ENCODE measurements at regions not wholly inside any gene's neighbourhood (a gene's known extent, or its start where the extent isn't known, plus 50 kb on each side); places are given as distances from the start of the nearest gene placed in this dataset.

- Histone ChIP-seq H3K9me3 (ENCODE audit: control extremely low read depth in 1 of 5, control insufficient read depth in 4 of 5, insufficient read depth in 2 of 5, low read depth in 1 of 5, low read length in 4 of 5) (no peaks in the 10 kb centered on the region), H3K36me3 (ENCODE audit: control insufficient read depth in 4 of 4, insufficient read depth in 4 of 4, low read length in 3 of 4) (no peaks in the 10 kb centered on the region), H3K27me3 (replicated peaks in 2 of 5; ENCODE audit: control insufficient read depth in 4 of 5, insufficient read depth in 5 of 5, low read length in 4 of 5) (no peaks in the 10 kb centered on the region), H3K27ac (ENCODE audit: insufficient read depth in 1 of 2, low read depth in 1 of 2, low read length in 2 of 2, poor library complexity in 1 of 2, severe bottlenecking in 2 of 2) (no peak overlapping the region), H3K4me1 (ENCODE audit: control extremely low read depth in 1 of 4, control insufficient read depth in 4 of 4, insufficient read depth in 4 of 4, low read length in 3 of 4) (no peaks in the 10 kb centered on the region), H3K4me3 (ENCODE audit: control insufficient read depth in 1 of 7, extremely low read depth in 1 of 7, insufficient read depth in 4 of 7, low read depth in 2 of 7, low read length in 6 of 7) (no peak overlapping the region)
- CTCF ChIA-PET, result no interaction called here
- whole genome bisulfite sequencing (ENCODE audit: insufficient coverage), result 85% methylated on average over 1 of the region's 2 CpGs
- DNase-seq, result no peak
- POLR2A ChIA-PET, result no interaction called here
Observed at GRCh38 chr1:177488722-177489121, 318.0 kb downstream of the BRINP2 start.

- no peak for DNase-seq
- WGBS (ENCODE audit: insufficient coverage), result 69% methylated on average over 1 of the region's 1 CpG
- POLR2A ChIA-PET, result no interaction called here
Observed at GRCh38 chr1:177487481-177487880, 316.7 kb downstream of the BRINP2 start.

GRCh38 chr1:177480741-177481305 is 310.1 kb downstream of the BRINP2 start:
- H3K9me3 ChIP-seq (ENCODE audit: control extremely low read depth in 1 of 5, control insufficient read depth in 4 of 5, insufficient read depth in 2 of 5, low read depth in 1 of 5, low read length in 4 of 5), result no peaks in the 10 kb centered on the region
- no peaks in the 10 kb centered on the region for H3K36me3 ChIP-seq (ENCODE audit: control insufficient read depth in 4 of 4, insufficient read depth in 4 of 4, low read length in 3 of 4)
- H3K27ac ChIP-seq (ENCODE audit: insufficient read depth in 1 of 2, low read depth in 1 of 2, low read length in 2 of 2, poor library complexity in 1 of 2, severe bottlenecking in 2 of 2), result no peak overlapping the region
- CTCF ChIA-PET, result no interaction called here
- whole genome bisulfite sequencing (ENCODE audit: insufficient coverage), result 100% methylated on average over 3 of the region's 6 CpGs
- H3K4me1 ChIP-seq (ENCODE audit: control extremely low read depth in 1 of 4, control insufficient read depth in 4 of 4, insufficient read depth in 4 of 4, low read length in 3 of 4), result no peaks in the 10 kb centered on the region
- no peak overlapping the region for H3K4me3 ChIP-seq (ENCODE audit: control insufficient read depth in 1 of 7, extremely low read depth in 1 of 7, insufficient read depth in 4 of 7, low read depth in 2 of 7, low read length in 6 of 7)
- DNase-seq, result no peak
- peaks cover 0 to 1% (median 0%) of the 10 kb centered on the region in 5 experiments for H3K27me3 ChIP-seq (replicated peaks in 2 of 5; ENCODE audit: control insufficient read depth in 4 of 5, insufficient read depth in 5 of 5, low read length in 4 of 5)
- POLR2A ChIA-PET, result interaction anchor here (0.6 to 0.7 kb wide), 2 partner anchors 209 to 935 kb away, joined by 3 to 4 read pairs; no protein-coding TSS in a partner anchor

More at GRCh38 chr1:177487481-177487880, 316.7 kb downstream of the BRINP2 start:
- Histone ChIP-seq H3K9me3 (ENCODE audit: control extremely low read depth in 1 of 5, control insufficient read depth in 4 of 5, insufficient read depth in 2 of 5, low read depth in 1 of 5, low read length in 4 of 5) (no peaks in the 10 kb centered on the region), H3K4me3 (ENCODE audit: control insufficient read depth in 1 of 7, extremely low read depth in 1 of 7, insufficient read depth in 4 of 7, low read depth in 2 of 7, low read length in 6 of 7) (no peak overlapping the region), H3K27me3 (replicated peaks in 2 of 5; ENCODE audit: control insufficient read depth in 4 of 5, insufficient read depth in 5 of 5, low read length in 4 of 5) (no peaks in the 10 kb centered on the region), H3K4me1 (ENCODE audit: control extremely low read depth in 1 of 4, control insufficient read depth in 4 of 4, insufficient read depth in 4 of 4, low read length in 3 of 4) (no peaks in the 10 kb centered on the region), H3K27ac (ENCODE audit: insufficient read depth in 1 of 2, low read depth in 1 of 2, low read length in 2 of 2, poor library complexity in 1 of 2, severe bottlenecking in 2 of 2) (no peak overlapping the region), H3K36me3 (ENCODE audit: control insufficient read depth in 4 of 4, insufficient read depth in 4 of 4, low read length in 3 of 4) (no peaks in the 10 kb centered on the region)
- CTCF ChIA-PET, result no interaction called here

- POLR2A ChIA-PET, result no interaction called here
- 93% methylated on average over 7 of the region's 7 CpGs for WGBS (ENCODE audit: insufficient coverage)
- CTCF ChIA-PET, result no interaction called here
Observed at GRCh38 chr1:177479600-177479999, 308.8 kb downstream of the BRINP2 start.

GRCh38 chr1:177476676-177477075 is 305.9 kb downstream of the BRINP2 start:
- POLR2A ChIA-PET, result no interaction called here

More at GRCh38 chr1:177479600-177479999, 308.8 kb downstream of the BRINP2 start:
- H3K4me1 ChIP-seq (ENCODE audit: control extremely low read depth in 1 of 4, control insufficient read depth in 4 of 4, insufficient read depth in 4 of 4, low read length in 3 of 4), result no peaks in the 10 kb centered on the region
- no peak overlapping the region for H3K27ac ChIP-seq (ENCODE audit: insufficient read depth in 1 of 2, low read depth in 1 of 2, low read length in 2 of 2, poor library complexity in 1 of 2, severe bottlenecking in 2 of 2)
- no peak for DNase-seq
- no peak overlapping the region for H3K4me3 ChIP-seq (ENCODE audit: control insufficient read depth in 1 of 7, extremely low read depth in 1 of 7, insufficient read depth in 4 of 7, low read depth in 2 of 7, low read length in 6 of 7)
- H3K36me3 ChIP-seq (ENCODE audit: control insufficient read depth in 4 of 4, insufficient read depth in 4 of 4, low read length in 3 of 4), result no peaks in the 10 kb centered on the region
- H3K27me3 ChIP-seq (replicated peaks in 2 of 5; ENCODE audit: control insufficient read depth in 4 of 5, insufficient read depth in 5 of 5, low read length in 4 of 5), result peaks cover 0 to 1% (median 0%) of the 10 kb centered on the region in 5 experiments
- H3K9me3 ChIP-seq (ENCODE audit: control extremely low read depth in 1 of 5, control insufficient read depth in 4 of 5, insufficient read depth in 2 of 5, low read depth in 1 of 5, low read length in 4 of 5), result no peaks in the 10 kb centered on the region

GRCh38 chr1:177472567-177472966 is 301.8 kb downstream of the BRINP2 start:
- ChIA-PET CTCF (no interaction called here), POLR2A (no interaction called here)
- DNase-seq, result no peak
- no peaks in the 10 kb centered on the region for H3K4me1 ChIP-seq (ENCODE audit: control extremely low read depth in 1 of 4, control insufficient read depth in 4 of 4, insufficient read depth in 4 of 4, low read length in 3 of 4)
- no peaks in the 10 kb centered on the region for H3K36me3 ChIP-seq (ENCODE audit: control insufficient read depth in 4 of 4, insufficient read depth in 4 of 4, low read length in 3 of 4)
- 83% methylated on average over 1 of the region's 1 CpG for WGBS (ENCODE audit: insufficient coverage)
- H3K27me3 ChIP-seq (replicated peaks in 2 of 5; ENCODE audit: control insufficient read depth in 4 of 5, insufficient read depth in 5 of 5, low read length in 4 of 5), result peaks cover 0 to 1% (median 0%) of the 10 kb centered on the region in 5 experiments
- H3K4me3 ChIP-seq (ENCODE audit: control insufficient read depth in 1 of 7, extremely low read depth in 1 of 7, insufficient read depth in 4 of 7, low read depth in 2 of 7, low read length in 6 of 7), result no peak overlapping the region
- H3K9me3 ChIP-seq (ENCODE audit: control extremely low read depth in 1 of 5, control insufficient read depth in 4 of 5, insufficient read depth in 2 of 5, low read depth in 1 of 5, low read length in 4 of 5), result no peaks in the 10 kb centered on the region
- no peak overlapping the region for H3K27ac ChIP-seq (ENCODE audit: insufficient read depth in 1 of 2, low read depth in 1 of 2, low read length in 2 of 2, poor library complexity in 1 of 2, severe bottlenecking in 2 of 2)

More at GRCh38 chr1:177476676-177477075, 305.9 kb downstream of the BRINP2 start:
- Histone ChIP-seq H3K9me3 (ENCODE audit: control extremely low read depth in 1 of 5, control insufficient read depth in 4 of 5, insufficient read depth in 2 of 5, low read depth in 1 of 5, low read length in 4 of 5) (no peaks in the 10 kb centered on the region), H3K27ac (ENCODE audit: insufficient read depth in 1 of 2, low read depth in 1 of 2, low read length in 2 of 2, poor library complexity in 1 of 2, severe bottlenecking in 2 of 2) (no peak overlapping the region), H3K36me3 (ENCODE audit: control insufficient read depth in 4 of 4, insufficient read depth in 4 of 4, low read length in 3 of 4) (no peaks in the 10 kb centered on the region), H3K4me1 (ENCODE audit: control extremely low read depth in 1 of 4, control insufficient read depth in 4 of 4, insufficient read depth in 4 of 4, low read length in 3 of 4) (no peaks in the 10 kb centered on the region), H3K4me3 (ENCODE audit: control insufficient read depth in 1 of 7, extremely low read depth in 1 of 7, insufficient read depth in 4 of 7, low read depth in 2 of 7, low read length in 6 of 7) (no peak overlapping the region), H3K27me3 (replicated peaks in 2 of 5; ENCODE audit: control insufficient read depth in 4 of 5, insufficient read depth in 5 of 5, low read length in 4 of 5) (peaks cover 0 to 1% (median 0%) of the 10 kb centered on the region in 5 experiments)
- WGBS (ENCODE audit: insufficient coverage), result 83% methylated on average over 1 of the region's 2 CpGs
- no peak for DNase-seq
- CTCF ChIA-PET, result no interaction called here

GRCh38 chr1:177471244-177471643 is 300.5 kb downstream of the BRINP2 start:
- H3K4me3 ChIP-seq (ENCODE audit: control insufficient read depth in 1 of 7, extremely low read depth in 1 of 7, insufficient read depth in 4 of 7, low read depth in 2 of 7, low read length in 6 of 7), result no peak overlapping the region
- H3K4me1 ChIP-seq (ENCODE audit: control extremely low read depth in 1 of 4, control insufficient read depth in 4 of 4, insufficient read depth in 4 of 4, low read length in 3 of 4), result no peaks in the 10 kb centered on the region
- no peaks in the 10 kb centered on the region for H3K36me3 ChIP-seq (ENCODE audit: control insufficient read depth in 4 of 4, insufficient read depth in 4 of 4, low read length in 3 of 4)
- no peak for DNase-seq
- no CpG with 5 or more reads among the region's 1 CpG for WGBS (ENCODE audit: insufficient coverage)
- H3K27me3 ChIP-seq (replicated peaks in 2 of 5; ENCODE audit: control insufficient read depth in 4 of 5, insufficient read depth in 5 of 5, low read length in 4 of 5), result peaks cover 0 to 1% (median 0%) of the 10 kb centered on the region in 5 experiments
- H3K9me3 ChIP-seq (ENCODE audit: control extremely low read depth in 1 of 5, control insufficient read depth in 4 of 5, insufficient read depth in 2 of 5, low read depth in 1 of 5, low read length in 4 of 5), result no peaks in the 10 kb centered on the region
- ChIA-PET POLR2A (no interaction called here), CTCF (no interaction called here)
- no peak overlapping the region for H3K27ac ChIP-seq (ENCODE audit: insufficient read depth in 1 of 2, low read depth in 1 of 2, low read length in 2 of 2, poor library complexity in 1 of 2, severe bottlenecking in 2 of 2)

All from common myeloid progenitor, CD34-positive (primary cell).